GM23248 (cell line): ENCODE measurements at regions not wholly inside any gene's neighbourhood (a gene's known extent, or its start where the extent isn't known, plus 50 kb on each side); places are given as distances from the start of the nearest gene placed in this dataset.

ENCODE experiments used
- DNase-seq: peaks from one replicate; pipeline ENCODE4 v3.0.0-alpha.2; 2015
- H2AFZ ChIP-seq: fragments of 200-600 bp; sonication (generic); 2 replicates; pipeline ENCODE4 v1.6.1; 2016; ENCODE audit warnings: antibody characterized with exemption
- H3F3A ChIP-seq: fragments of 200-600 bp; sonication (generic); 2 replicates; pipeline ENCODE4 v1.6.1; 2016; ENCODE audit warnings: mild to moderate bottlenecking, antibody characterized with exemption, mixed run types; ENCODE audit not compliant: insufficient read depth
- H3K27ac ChIP-seq: fragments of 200-600 bp; sonication (generic); 2 replicates; pipeline ENCODE4 v1.5.1; 2016; ENCODE audit warnings: mild to moderate bottlenecking
- H3K27me3 ChIP-seq: fragments of 200-600 bp; sonication (generic); replicated peaks from 2 replicates; pipeline ENCODE4 v1.6.1; 2016; ENCODE audit warnings: mild to moderate bottlenecking; ENCODE audit not compliant: insufficient read depth
- H3K36me3 ChIP-seq: fragments of 200-600 bp; sonication (generic); 2 replicates; pipeline ENCODE4 v1.6.1; 2016; ENCODE audit warnings: low read depth, mild to moderate bottlenecking
- H3K4me1 ChIP-seq: fragments of 200-600 bp; sonication (generic); 2 replicates; pipeline ENCODE4 v1.6.1; 2016; ENCODE audit warnings: mild to moderate bottlenecking; ENCODE audit not compliant: insufficient read depth
- H3K4me2 ChIP-seq: fragments of 200-600 bp; sonication (generic); one replicate; pipeline ENCODE4 v1.6.1; 2016; ENCODE audit warnings: mild to moderate bottlenecking; ENCODE audit not compliant: unreplicated experiment
- H3K4me3 ChIP-seq: fragments of 200-600 bp; sonication (generic); 2 replicates; pipeline ENCODE4 v1.5.1; 2016; ENCODE audit warnings: mild to moderate bottlenecking
- H3K79me2 ChIP-seq: fragments of 200-600 bp; sonication (generic); 2 replicates; pipeline ENCODE4 v1.6.1; 2016; ENCODE audit warnings: mild to moderate bottlenecking; ENCODE audit not compliant: insufficient read depth
- H3K9ac ChIP-seq: fragments of 200-600 bp; sonication (generic); 2 replicates; pipeline ENCODE4 v1.6.1; 2016; ENCODE audit warnings: mild to moderate bottlenecking
- H3K9me2 ChIP-seq: fragments of 200-600 bp; sonication (generic); 2 replicates; pipeline ENCODE4 v1.6.1; 2016; ENCODE audit warnings: mixed run types, mild to moderate bottlenecking, moderate library complexity; ENCODE audit not compliant: insufficient read depth
- H3K9me3 ChIP-seq: fragments of 200-600 bp; sonication (generic); one replicate; pipeline ENCODE4 v1.6.1; 2017; ENCODE audit warnings: low read depth
- H4K20me1 ChIP-seq: fragments of 200-600 bp; sonication (generic); 2 replicates; pipeline ENCODE4 v1.6.0; 2016; ENCODE audit not compliant: insufficient read depth
- EZH2 ChIP-seq: fragments of 200-600 bp; sonication (generic); IDR thresholded peaks from 2 replicates; pipeline ENCODE4 v1.6.1; 2018; ENCODE audit warnings: antibody characterized with exemption, mild to moderate bottlenecking; ENCODE audit not compliant: insufficient read depth, poor library complexity, severe bottlenecking
- EZH2phosphoT487 ChIP-seq: fragments of 200-600 bp; sonication (generic); IDR thresholded peaks from 2 replicates; pipeline ENCODE4 v1.6.1; 2018; ENCODE audit warnings: antibody characterized with exemption, moderate library complexity, mild to moderate bottlenecking, low read depth; ENCODE audit not compliant: insufficient read depth
- WGBS, 2 experiments: methylation state at CpG; one replicate each; pipeline ENCODE4 v1.1.6; 2015 to 2017; ENCODE audit warnings: low lambda C conversion rate in 2 of 2, low coverage in 1 of 2; ENCODE audit errors: missing lambda C conversion rate in 2 of 2; 5-methylcytosine and 5-hydroxymethylcytosine counted together
- in situ Hi-C: fragments of 300-500 bp; cut with MboI; formaldehyde crosslinking; loops from 2 replicates; pipeline ENCODE4 v1.15.0; 2020

GRCh38 chr21:22900490-22900889, 1902.3 kb downstream of the NCAM2 start:
- Histone ChIP-seq H3K4me1 (no peaks in the 10 kb centered on the region), H3F3A (no peaks in the 10 kb centered on the region), H3K4me3 (no peak overlapping the region), H3K9me3 (no peaks in the 10 kb centered on the region), H4K20me1 (no peaks in the 10 kb centered on the region), H2AFZ (no peak overlapping the region), H3K27ac (no peak overlapping the region), H3K4me2 (no peak overlapping the region), H3K9me2 (no peaks in the 10 kb centered on the region), H3K79me2 (no peaks in the 10 kb centered on the region), H3K27me3 (no peaks in the 10 kb centered on the region), H3K36me3 (no peaks in the 10 kb centered on the region), H3K9ac (no peak overlapping the region)
- 16 to 28% methylated on average over 2 of the region's 2 CpGs for WGBS, 2 experiments
- in situ Hi-C loops: no loop called here
- TF ChIP-seq EZH2phosphoT487 (no peak), EZH2 (no peak)
- no peak for DNase-seq

GRCh38 chr21:22903851-22904250, 1905.6 kb downstream of the NCAM2 start:
- DNase-seq: no peak
- H3K4me1 ChIP-seq: no peaks in the 10 kb centered on the region
- H3K9ac ChIP-seq: no peak overlapping the region
- H3K9me3 ChIP-seq: no peaks in the 10 kb centered on the region
- H3K9me2 ChIP-seq: no peaks in the 10 kb centered on the region
- no peak for TF ChIP-seq EZH2
- TF ChIP-seq EZH2phosphoT487: no peak
- no peak overlapping the region for H3K4me2 ChIP-seq
- H2AFZ ChIP-seq: no peak overlapping the region
- no peaks in the 10 kb centered on the region for H4K20me1 ChIP-seq
- H3K27me3 ChIP-seq: no peaks in the 10 kb centered on the region
- H3F3A ChIP-seq: no peaks in the 10 kb centered on the region
- H3K36me3 ChIP-seq: no peaks in the 10 kb centered on the region
- H3K4me3 ChIP-seq: no peak overlapping the region
- H3K79me2 ChIP-seq: no peaks in the 10 kb centered on the region
- H3K27ac ChIP-seq: no peak overlapping the region
- in situ Hi-C loops: no loop called here

GRCh38 chr21:22904385-22904784, 1906.2 kb downstream of the NCAM2 start:
- no peaks in the 10 kb centered on the region for H3K4me1 ChIP-seq
- H3K9ac ChIP-seq: no peak overlapping the region
- H3K4me2 ChIP-seq: no peak overlapping the region
- H3K9me3 ChIP-seq: no peaks in the 10 kb centered on the region
- no peak for TF ChIP-seq EZH2
- TF ChIP-seq EZH2phosphoT487: no peak
- H3F3A ChIP-seq: no peaks in the 10 kb centered on the region
- H3K79me2 ChIP-seq: no peaks in the 10 kb centered on the region
- no peak overlapping the region for H3K4me3 ChIP-seq
- no peaks in the 10 kb centered on the region for H3K27me3 ChIP-seq
- no peaks in the 10 kb centered on the region for H3K9me2 ChIP-seq
- H3K27ac ChIP-seq: no peak overlapping the region
- DNase-seq: no peak
- H3K36me3 ChIP-seq: no peaks in the 10 kb centered on the region
- H2AFZ ChIP-seq: no peak overlapping the region
- in situ Hi-C loops: no loop called here
- no peaks in the 10 kb centered on the region for H4K20me1 ChIP-seq
- WGBS, 2 experiments: 32 to 37% methylated on average over 4 of the region's 4 CpGs

- Histone ChIP-seq H2AFZ (no peak overlapping the region), H3K9me3 (no peaks in the 10 kb centered on the region), H3K36me3 (no peaks in the 10 kb centered on the region), H3K27ac (no peak overlapping the region), H3K4me2 (no peak overlapping the region), H3K27me3 (no peaks in the 10 kb centered on the region), H3K4me1 (no peaks in the 10 kb centered on the region), H3F3A (no peaks in the 10 kb centered on the region), H3K9me2 (no peaks in the 10 kb centered on the region), H3K9ac (no peak overlapping the region), H3K4me3 (no peak overlapping the region), H3K79me2 (no peaks in the 10 kb centered on the region), H4K20me1 (no peaks in the 10 kb centered on the region)
- DNase-seq: no peak
- TF ChIP-seq EZH2 (no peak), EZH2phosphoT487 (no peak)
- in situ Hi-C loops: no loop called here
- 24 to 27% methylated on average over 1 of the region's 1 CpG for WGBS, 2 experiments
These were observed 1926.8 kb downstream of the NCAM2 start for GRCh38 chr21:22925032-22925431.

- Histone ChIP-seq H3K79me2 (no peaks in the 10 kb centered on the region), H3K9me3 (no peaks in the 10 kb centered on the region), H3K4me1 (no peaks in the 10 kb centered on the region), H3K36me3 (no peaks in the 10 kb centered on the region), H3K4me3 (no peak overlapping the region), H3F3A (no peaks in the 10 kb centered on the region), H3K9ac (no peak overlapping the region), H3K4me2 (no peak overlapping the region), H3K9me2 (no peaks in the 10 kb centered on the region), H3K27me3 (no peaks in the 10 kb centered on the region), H3K27ac (no peak overlapping the region), H4K20me1 (no peaks in the 10 kb centered on the region), H2AFZ (no peak overlapping the region)
- TF ChIP-seq EZH2: no peak
- no peak for TF ChIP-seq EZH2phosphoT487
- no peak for DNase-seq
- WGBS, 2 experiments: 14 to 31% methylated on average over 2 of the region's 2 CpGs
- in situ Hi-C loops: no loop called here
These were observed 1929.3 kb downstream of the NCAM2 start for GRCh38 chr21:22927469-22927868.
